GM21723 (cell line): ENCODE measurements at regions not wholly inside any gene's neighbourhood (a gene's known extent, or its start where the extent isn't known, plus 50 kb on each side); places are given as distances from the start of the nearest gene placed in this dataset.

Experiments
- ATAC-seq: cut with Tn5 transposase; IDR thresholded peaks from one replicate; pipeline ENCODE4 v1.9.1; 2021; ENCODE audit warnings: mild to moderate bottlenecking, moderate library complexity; ENCODE audit not compliant: unreplicated experiment

GRCh38 chr2:71895320-71896161, 252.1 kb downstream of the CYP26B1 start:
- ATAC-seq, result no peak

GRCh38 chr2:71894261-71894660, 253.4 kb downstream of the CYP26B1 start:
- ATAC-seq, result no peak

- no peak for ATAC-seq
Measured at GRCh38 chr2:71893646-71894045, 254.0 kb downstream of the CYP26B1 start.

- no peak for ATAC-seq
Measured at GRCh38 chr2:71892896-71893295, 254.8 kb downstream of the CYP26B1 start.

- ATAC-seq, result no peak
Measured at GRCh38 chr2:71892423-71892730, 255.3 kb downstream of the CYP26B1 start.

GRCh38 chr2:71891719-71892422, 255.8 kb downstream of the CYP26B1 start:
- no peak for ATAC-seq

- no peak for ATAC-seq
Measured at GRCh38 chr2:71891155-71891554, 256.5 kb downstream of the CYP26B1 start.

- ATAC-seq, result no peak
Measured at GRCh38 chr2:71889759-71890684, 257.6 kb downstream of the CYP26B1 start.

- ATAC-seq, result no peak
Measured at GRCh38 chr2:71888751-71889445, 258.8 kb downstream of the CYP26B1 start.

- ATAC-seq, result no peak
Measured at GRCh38 chr2:71887196-71887595, 260.5 kb downstream of the CYP26B1 start.

GRCh38 chr2:71886241-71886640, 261.4 kb downstream of the CYP26B1 start:
- ATAC-seq, result no peak

GRCh38 chr2:71884303-71885042, 263.2 kb downstream of the CYP26B1 start:
- no peak for ATAC-seq

- no peak for ATAC-seq
Measured at GRCh38 chr2:71882949-71883472, 264.7 kb downstream of the CYP26B1 start.

- no peak for ATAC-seq
Measured at GRCh38 chr2:71882236-71882946, 265.3 kb downstream of the CYP26B1 start.

- no peak for ATAC-seq
Measured at GRCh38 chr2:71880846-71881610, 266.6 kb downstream of the CYP26B1 start.

- ATAC-seq, result no peak
Measured at GRCh38 chr2:71880287-71880686, 267.4 kb downstream of the CYP26B1 start.

- ATAC-seq, result no peak
Measured at GRCh38 chr2:71879509-71880184, 268.0 kb downstream of the CYP26B1 start.
